Mammary epithelial cell (primary cell): ENCODE measurements at regions not wholly inside any gene's neighbourhood (a gene's known extent, or its start where the extent isn't known, plus 50 kb on each side); places are given as distances from the start of the nearest gene placed in this dataset.

Experiments
- CTCF ChIP-seq, 2 donors: IDR thresholded peaks in 1 of 2; conservative IDR thresholded peaks in 1 of 2; 2 replicates each; pipeline ENCODE4 v1.5.1; 2011 to 2012; ENCODE audit warnings: inconsistent platforms in 2 of 2, low read length in 2 of 2, mild to moderate bottlenecking in 2 of 2, control low read depth in 1 of 2, low read depth in 1 of 2; ENCODE audit not compliant: insufficient read depth in 1 of 2; ENCODE audit errors: extremely low read depth in 1 of 2
- EZH2 ChIP-seq: IDR thresholded peaks from 2 replicates; pipeline ENCODE4 v1.6.1; 2012; ENCODE audit warnings: low read length, inconsistent platforms, borderline replicate concordance

GRCh38 chr5:67976181-67976580 is 239.4 kb upstream of the PIK3R1 start:
- TF ChIP-seq CTCF (conservative IDR thresholded peaks at IDR 0.05 in 1 of 2, IDR thresholded peaks at IDR 0.05 in 1 of 2; ENCODE audit: extremely low read depth in 1 of 2, insufficient read depth in 1 of 2, low read depth in 1 of 2, low read length in 2 of 2) (no peak), EZH2 (no peak)
